ENCODE measurements at regions not wholly inside any gene's neighbourhood (a gene's known extent, or its start where the extent isn't known, plus 50 kb on each side); places are given as distances from the start of the nearest gene placed in this dataset.

DNA sequence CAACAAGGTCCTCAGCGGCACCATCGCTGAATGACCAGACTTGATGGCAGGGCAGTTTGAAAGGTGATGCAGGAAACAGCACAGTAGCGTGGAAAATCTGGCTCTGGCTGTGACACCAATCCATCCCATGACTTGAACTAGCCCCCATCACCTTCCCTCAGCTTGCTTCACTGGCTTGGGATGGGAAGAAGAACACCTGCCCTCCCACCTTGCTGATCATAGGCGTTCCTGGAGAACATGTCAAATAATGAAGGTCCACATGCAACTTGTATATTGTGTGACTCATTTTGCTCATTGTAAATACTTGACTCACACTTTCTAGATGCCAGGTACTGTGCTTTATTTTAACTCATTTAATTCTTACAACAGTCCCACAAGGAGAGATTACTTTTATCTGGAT, 292.4 kb upstream of the SPRED2 start:
- no peak for TF ChIP-seq ZNF707 (tag by site-specific recombination; IDR thresholded peaks at IDR 0.05)
- no peak for TF ChIP-seq ZNF558 (tag by site-specific recombination; IDR thresholded peaks at IDR 0.05)
- no peak for TF ChIP-seq ZNF169 (tag by site-specific recombination; IDR thresholded peaks at IDR 0.05)
- TF ChIP-seq SALL2 (tag by site-specific recombination; IDR thresholded peaks at IDR 0.05; ENCODE audit: borderline replicate concordance), result no peak
- TF ChIP-seq, protein P1, sequence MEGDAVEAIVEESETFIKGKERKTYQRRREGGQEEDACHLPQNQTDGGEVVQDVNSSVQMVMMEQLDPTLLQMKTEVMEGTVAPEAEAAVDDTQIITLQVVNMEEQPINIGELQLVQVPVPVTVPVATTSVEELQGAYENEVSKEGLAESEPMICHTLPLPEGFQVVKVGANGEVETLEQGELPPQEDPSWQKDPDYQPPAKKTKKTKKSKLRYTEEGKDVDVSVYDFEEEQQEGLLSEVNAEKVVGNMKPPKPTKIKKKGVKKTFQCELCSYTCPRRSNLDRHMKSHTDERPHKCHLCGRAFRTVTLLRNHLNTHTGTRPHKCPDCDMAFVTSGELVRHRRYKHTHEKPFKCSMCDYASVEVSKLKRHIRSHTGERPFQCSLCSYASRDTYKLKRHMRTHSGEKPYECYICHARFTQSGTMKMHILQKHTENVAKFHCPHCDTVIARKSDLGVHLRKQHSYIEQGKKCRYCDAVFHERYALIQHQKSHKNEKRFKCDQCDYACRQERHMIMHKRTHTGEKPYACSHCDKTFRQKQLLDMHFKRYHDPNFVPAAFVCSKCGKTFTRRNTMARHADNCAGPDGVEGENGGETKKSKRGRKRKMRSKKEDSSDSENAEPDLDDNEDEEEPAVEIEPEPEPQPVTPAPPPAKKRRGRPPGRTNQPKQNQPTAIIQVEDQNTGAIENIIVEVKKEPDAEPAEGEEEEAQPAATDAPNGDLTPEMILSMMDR (tag by site-specific recombination; IDR thresholded peaks at IDR 0.05), result no peak
- TF ChIP-seq, protein P2, sequence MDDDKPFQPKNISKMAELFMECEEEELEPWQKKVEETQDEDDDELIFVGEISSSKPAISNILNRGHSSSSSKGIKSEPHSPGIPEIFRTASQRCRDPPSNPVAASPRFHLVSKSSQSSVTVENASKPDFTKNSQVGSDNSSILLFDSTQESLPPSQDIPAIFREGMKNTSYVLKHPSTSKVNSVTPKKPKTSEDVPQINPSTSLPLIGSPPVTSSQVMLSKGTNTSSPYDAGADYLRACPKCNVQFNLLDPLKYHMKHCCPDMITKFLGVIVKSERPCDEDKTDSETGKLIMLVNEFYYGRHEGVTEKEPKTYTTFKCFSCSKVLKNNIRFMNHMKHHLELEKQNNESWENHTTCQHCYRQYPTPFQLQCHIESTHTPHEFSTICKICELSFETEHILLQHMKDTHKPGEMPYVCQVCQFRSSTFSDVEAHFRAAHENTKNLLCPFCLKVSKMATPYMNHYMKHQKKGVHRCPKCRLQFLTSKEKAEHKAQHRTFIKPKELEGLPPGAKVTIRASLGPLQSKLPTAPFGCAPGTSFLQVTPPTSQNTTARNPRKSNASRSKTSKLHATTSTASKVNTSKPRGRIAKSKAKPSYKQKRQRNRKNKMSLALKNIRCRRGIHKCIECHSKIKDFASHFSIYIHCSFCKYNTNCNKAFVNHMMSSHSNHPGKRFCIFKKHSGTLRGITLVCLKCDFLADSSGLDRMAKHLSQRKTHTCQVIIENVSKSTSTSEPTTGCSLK (tag by site-specific recombination; IDR thresholded peaks at IDR 0.05), result no peak
- TF ChIP-seq, protein P3, sequence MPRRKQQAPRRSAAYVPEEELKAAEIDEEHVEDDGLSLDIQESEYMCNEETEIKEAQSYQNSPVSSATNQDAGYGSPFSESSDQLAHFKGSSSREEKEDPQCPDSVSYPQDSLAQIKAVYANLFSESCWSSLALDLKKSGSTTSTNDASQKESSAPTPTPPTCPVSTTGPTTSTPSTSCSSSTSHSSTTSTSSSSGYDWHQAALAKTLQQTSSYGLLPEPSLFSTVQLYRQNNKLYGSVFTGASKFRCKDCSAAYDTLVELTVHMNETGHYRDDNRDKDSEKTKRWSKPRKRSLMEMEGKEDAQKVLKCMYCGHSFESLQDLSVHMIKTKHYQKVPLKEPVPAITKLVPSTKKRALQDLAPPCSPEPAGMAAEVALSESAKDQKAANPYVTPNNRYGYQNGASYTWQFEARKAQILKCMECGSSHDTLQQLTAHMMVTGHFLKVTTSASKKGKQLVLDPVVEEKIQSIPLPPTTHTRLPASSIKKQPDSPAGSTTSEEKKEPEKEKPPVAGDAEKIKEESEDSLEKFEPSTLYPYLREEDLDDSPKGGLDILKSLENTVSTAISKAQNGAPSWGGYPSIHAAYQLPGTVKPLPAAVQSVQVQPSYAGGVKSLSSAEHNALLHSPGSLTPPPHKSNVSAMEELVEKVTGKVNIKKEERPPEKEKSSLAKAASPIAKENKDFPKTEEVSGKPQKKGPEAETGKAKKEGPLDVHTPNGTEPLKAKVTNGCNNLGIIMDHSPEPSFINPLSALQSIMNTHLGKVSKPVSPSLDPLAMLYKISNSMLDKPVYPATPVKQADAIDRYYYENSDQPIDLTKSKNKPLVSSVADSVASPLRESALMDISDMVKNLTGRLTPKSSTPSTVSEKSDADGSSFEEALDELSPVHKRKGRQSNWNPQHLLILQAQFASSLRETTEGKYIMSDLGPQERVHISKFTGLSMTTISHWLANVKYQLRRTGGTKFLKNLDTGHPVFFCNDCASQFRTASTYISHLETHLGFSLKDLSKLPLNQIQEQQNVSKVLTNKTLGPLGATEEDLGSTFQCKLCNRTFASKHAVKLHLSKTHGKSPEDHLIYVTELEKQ (tag by site-specific recombination; IDR thresholded peaks at IDR 0.05; ENCODE audit: borderline replicate concordance), result no peak
- TF ChIP-seq ZNF311 (tag by site-specific recombination; IDR thresholded peaks at IDR 0.05; ENCODE audit: borderline replicate concordance), result no peak
- no peak for TF ChIP-seq ZNF223 (tag by site-specific recombination; IDR thresholded peaks at IDR 0.05)
- TF ChIP-seq TRIM28 (IDR thresholded peaks at IDR 0.05; ENCODE audit: borderline replicate concordance, low read length), result no peak
- TF ChIP-seq, protein P4, sequence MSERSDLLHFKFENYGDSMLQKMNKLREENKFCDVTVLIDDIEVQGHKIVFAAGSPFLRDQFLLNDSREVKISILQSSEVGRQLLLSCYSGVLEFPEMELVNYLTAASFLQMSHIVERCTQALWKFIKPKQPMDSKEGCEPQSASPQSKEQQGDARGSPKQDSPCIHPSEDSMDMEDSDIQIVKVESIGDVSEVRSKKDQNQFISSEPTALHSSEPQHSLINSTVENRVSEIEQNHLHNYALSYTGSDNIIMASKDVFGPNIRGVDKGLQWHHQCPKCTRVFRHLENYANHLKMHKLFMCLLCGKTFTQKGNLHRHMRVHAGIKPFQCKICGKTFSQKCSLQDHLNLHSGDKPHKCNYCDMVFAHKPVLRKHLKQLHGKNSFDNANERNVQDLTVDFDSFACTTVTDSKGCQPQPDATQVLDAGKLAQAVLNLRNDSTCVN (tag by site-specific recombination; optimal IDR thresholded peaks at IDR 0.05), result no peak
- TF ChIP-seq ZNF24 (tag by site-specific recombination; IDR thresholded peaks at IDR 0.05), result no peak
- no peak for TF ChIP-seq ZNF366 (tag by site-specific recombination; conservative IDR thresholded peaks at IDR 0.05)
- TF ChIP-seq, protein P5, sequence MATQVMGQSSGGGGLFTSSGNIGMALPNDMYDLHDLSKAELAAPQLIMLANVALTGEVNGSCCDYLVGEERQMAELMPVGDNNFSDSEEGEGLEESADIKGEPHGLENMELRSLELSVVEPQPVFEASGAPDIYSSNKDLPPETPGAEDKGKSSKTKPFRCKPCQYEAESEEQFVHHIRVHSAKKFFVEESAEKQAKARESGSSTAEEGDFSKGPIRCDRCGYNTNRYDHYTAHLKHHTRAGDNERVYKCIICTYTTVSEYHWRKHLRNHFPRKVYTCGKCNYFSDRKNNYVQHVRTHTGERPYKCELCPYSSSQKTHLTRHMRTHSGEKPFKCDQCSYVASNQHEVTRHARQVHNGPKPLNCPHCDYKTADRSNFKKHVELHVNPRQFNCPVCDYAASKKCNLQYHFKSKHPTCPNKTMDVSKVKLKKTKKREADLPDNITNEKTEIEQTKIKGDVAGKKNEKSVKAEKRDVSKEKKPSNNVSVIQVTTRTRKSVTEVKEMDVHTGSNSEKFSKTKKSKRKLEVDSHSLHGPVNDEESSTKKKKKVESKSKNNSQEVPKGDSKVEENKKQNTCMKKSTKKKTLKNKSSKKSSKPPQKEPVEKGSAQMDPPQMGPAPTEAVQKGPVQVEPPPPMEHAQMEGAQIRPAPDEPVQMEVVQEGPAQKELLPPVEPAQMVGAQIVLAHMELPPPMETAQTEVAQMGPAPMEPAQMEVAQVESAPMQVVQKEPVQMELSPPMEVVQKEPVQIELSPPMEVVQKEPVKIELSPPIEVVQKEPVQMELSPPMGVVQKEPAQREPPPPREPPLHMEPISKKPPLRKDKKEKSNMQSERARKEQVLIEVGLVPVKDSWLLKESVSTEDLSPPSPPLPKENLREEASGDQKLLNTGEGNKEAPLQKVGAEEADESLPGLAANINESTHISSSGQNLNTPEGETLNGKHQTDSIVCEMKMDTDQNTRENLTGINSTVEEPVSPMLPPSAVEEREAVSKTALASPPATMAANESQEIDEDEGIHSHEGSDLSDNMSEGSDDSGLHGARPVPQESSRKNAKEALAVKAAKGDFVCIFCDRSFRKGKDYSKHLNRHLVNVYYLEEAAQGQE (tag by site-specific recombination; IDR thresholded peaks at IDR 0.05), result no peak
